ENCODE measurements at regions not wholly inside any gene's neighbourhood (a gene's known extent, or its start where the extent isn't known, plus 50 kb on each side); places are given as distances from the start of the nearest gene placed in this dataset.

- no peak for DNase-seq
Measured at GRCh38 chr5:107257885-107258520, 412.7 kb downstream of the EFNA5 start.

DNA sequence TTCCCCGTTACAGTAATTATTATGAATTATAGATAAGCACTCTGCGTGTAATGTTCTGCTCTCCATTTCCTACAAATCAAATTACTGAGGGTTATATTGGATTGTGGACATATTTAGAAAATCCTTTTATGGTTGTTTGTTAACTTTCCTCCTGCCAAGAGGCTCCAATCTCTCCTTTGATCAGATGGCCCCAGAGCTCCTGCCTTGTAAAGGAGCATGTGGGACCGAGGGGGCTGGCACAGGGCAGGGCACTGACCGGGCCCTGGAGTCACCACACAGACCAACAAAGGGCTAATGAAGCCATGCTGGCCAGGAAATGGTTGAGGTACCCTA, 415.9 kb downstream of the EFNA5 start:
- DNase-seq, result no peak

DNA sequence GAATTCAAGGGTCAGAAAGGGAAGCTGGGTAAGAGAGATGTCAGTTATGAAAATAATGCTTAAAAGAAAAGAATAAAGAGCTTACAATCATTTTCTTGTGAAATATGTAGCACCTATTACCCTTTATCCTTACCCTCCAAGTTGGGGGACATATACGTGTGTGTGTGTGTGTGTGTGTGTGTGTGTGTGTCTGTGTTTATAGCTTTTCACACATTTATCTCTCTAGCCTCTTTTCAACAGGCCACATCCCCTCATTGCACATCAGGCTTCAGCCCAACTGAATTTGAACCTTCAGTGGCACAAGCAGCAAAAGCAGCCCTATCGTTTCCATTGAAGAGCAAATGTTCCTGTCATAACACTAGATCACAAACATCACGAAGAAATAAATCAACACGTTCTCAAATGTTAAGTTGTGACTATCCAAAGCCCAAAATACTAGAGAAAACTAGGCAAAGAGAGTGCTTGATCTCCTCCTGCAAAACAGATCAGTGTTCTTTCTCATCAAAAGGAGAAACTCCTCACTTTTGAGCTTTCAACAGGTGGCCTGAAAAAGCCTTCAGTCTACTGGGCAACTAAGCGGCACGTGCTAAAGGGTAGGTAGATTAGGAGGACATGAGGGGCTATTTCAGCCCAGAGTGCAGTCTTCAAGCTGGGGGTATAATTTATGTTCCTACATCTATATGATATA, 416.4 kb downstream of the EFNA5 start:
- DNase-seq, result peak; percentile 14

GRCh38 chr5:107253246-107253645, 417.5 kb downstream of the EFNA5 start:
- DNase-seq, result no peak

DNA sequence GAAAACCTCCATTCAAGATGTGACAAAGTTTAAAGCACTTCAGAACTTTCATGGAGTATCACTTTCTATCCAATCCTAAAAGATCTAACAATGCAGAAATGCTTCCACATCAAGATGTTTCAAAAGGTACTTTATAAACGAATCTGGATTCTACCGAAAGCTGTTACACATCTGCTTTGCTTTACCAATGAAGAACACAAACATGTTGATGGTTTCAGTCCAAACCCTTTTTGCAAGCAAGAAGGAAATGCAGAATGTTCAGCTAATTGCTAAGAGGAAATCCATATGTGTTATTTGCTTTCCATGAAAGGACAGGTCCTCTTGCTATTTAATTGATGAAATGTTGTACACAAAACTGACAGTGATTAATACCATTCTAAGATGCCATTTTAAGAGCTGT, 419.6 kb downstream of the EFNA5 start:
- DNase-seq, result no peak

GRCh38 chr5:107248066-107248695, 422.6 kb downstream of the EFNA5 start:
- DNase-seq, result peak; percentile 69

- DNase-seq, result no peak
Measured at GRCh38 chr5:107247427-107247826, 423.3 kb downstream of the EFNA5 start.

- no peak for DNase-seq
Measured at GRCh38 chr5:107243220-107243579, 427.5 kb downstream of the EFNA5 start.

DNA sequence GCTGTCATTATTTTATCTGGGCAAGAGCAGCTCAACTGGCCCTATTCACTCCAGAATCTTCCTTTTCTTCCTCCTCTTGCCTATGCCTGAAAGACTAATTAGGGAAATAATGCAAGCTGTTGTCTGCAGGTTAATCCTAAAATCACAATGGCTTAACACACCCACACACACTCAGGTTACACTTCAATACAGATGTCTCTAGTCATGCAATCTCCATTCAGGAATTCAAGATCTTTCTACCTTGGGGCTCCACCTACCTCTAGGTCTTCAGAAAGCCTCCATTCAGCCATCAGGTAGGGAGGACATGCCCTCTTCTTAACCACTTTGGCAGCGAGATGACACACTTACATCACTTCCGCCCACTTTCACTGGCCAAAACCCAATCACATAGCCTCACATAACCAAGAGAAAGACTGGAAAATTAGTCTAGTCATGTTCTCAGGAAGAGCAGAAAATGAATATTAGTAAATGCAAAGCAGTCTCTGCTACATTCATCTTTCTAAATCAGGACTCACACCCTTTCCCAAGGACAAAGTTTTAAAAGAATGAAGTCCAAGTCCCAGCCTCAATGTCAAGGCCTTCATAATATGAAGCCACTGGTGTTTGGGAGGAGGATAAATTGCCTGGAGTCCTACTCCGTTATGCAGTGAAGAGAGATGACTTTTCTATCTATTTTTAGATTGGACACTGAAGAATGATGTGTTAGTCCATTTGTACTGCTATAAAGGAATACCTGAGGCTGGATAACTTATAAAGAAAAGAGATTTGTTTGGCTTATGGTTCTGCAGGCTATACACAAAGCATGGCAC, 428.1 kb downstream of the EFNA5 start:
- DNase-seq, result peak; percentile 30

- no peak for DNase-seq
Measured at GRCh38 chr5:107241841-107242240, 428.9 kb downstream of the EFNA5 start.

GRCh38 chr5:107235167-107235566, 435.6 kb downstream of the EFNA5 start:
- DNase-seq, result no peak

DNA sequence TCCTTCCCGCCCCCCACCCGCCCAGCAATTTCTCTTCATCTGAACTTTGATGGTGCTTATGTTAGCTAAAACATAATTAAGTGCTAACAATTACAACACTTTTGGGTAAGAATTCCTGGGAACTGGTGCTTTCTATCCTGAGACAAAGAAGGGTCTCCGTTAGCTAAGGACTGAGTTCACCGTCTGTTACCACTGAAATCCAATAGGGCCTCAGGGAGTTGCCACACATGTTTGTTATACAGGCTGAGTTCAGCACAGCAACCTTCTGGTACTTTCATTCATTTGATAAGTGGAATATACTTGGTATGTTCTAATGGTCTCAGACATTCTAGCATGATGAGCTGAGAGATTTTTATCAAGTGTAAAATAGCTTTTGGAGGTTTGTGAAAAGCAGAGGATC, 437.9 kb downstream of the EFNA5 start:
- peak; percentile 27 for DNase-seq

DNA sequence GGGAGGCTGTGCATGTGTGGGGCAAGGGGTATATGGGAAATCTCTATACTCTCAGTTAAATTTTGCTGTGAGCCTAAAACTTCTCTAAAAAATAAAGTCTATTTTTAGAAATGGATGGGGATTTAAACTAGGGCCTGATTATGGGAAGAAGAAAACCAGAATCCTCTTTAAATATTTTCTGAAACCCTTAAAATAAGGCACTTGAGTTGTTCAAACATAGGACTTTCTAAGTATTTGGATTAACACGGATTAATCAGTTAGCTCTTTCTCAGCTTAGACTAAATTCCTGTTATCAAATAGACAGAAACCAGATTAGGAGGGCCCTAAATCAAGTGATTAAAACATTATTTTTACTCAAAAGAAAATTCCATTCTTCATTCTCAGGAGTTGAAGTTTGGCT, 438.4 kb downstream of the EFNA5 start:
- DNase-seq, result peak; percentile 5

DNA sequence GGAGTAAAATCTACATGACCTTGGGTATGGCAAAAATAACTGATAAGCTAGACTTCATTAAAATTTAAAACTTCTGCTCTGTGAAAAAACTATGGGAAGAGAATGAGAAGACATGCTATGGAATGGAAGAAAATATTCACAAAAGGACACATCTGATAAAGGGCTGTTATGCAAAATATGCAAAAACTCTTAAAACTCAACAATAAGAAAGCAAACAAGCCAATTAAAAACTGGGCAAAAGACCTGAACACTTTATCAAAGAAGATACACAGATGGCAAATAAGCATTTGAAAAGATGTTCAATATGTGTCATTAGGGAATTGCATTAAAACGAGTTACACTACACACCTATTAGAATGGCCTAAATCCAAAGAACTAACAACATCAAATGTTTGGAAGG, 439.5 kb downstream of the EFNA5 start:
- DNase-seq, result no peak

DNA sequence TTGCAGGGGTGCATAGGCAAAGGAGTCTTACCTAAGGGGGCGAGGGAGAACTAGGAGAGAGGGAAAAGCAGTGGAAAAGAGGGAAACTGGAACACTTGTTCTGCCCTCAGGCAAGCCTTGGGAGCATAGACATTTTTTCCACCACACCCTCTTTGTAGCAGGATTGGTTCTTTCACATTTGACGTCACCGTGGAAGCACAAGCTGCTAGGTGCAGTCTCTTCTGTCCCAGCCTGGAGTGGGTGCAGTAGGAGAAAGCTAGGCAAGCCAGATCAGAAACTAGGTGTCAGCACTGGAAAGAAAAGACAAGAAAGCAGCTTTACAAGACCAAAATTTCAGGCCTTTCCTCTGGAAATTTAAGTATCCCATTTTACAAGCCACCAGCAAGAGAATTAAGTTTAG, 440.4 kb downstream of the EFNA5 start:
- no peak for DNase-seq

GRCh38 chr5:107228226-107228625, 442.5 kb downstream of the EFNA5 start:
- DNase-seq, result no peak

DNA sequence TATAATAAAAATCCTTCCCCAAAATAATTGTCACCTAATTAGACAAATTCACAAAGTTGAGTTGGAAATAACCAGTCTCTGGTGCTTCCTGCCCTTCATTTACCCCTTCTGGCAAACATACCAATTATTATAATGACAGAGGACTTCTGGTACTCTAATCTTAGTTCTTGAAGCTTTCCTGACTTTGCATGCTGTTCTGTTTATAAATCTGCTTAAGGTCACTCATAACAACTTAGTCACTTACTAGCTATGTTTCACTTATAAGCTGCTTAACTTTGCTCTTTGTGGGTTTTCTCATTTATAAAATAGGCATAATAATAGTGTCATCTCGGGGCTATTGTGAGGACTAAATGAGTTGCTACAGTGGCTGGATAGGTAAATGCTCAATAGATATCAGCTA, 446.5 kb downstream of the EFNA5 start:
- peak; percentile 11 for DNase-seq

- DNase-seq, result no peak
Measured at GRCh38 chr5:107223066-107223465, 447.7 kb downstream of the EFNA5 start.

DNA sequence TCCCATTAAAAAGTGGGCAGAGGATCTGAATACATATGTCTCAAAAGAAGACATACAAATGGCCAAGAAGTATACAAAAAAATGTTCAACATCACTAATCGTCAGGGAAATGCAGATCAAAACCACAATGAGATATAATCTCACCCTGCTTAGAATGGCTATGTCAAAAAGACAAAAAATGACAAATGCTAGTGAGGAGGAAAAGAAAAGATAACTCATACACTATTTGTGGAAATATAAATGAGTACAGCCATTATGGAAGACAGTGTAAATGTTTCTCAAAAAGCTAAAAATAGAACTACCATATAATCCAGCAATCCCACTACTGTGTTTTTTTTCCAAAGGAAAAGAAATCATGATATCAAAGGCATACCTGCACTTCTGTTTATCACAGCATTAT, 450.7 kb downstream of the EFNA5 start:
- DNase-seq, result no peak

- no peak for DNase-seq
Measured at GRCh38 chr5:107218457-107219193, 452.1 kb downstream of the EFNA5 start.

DNA sequence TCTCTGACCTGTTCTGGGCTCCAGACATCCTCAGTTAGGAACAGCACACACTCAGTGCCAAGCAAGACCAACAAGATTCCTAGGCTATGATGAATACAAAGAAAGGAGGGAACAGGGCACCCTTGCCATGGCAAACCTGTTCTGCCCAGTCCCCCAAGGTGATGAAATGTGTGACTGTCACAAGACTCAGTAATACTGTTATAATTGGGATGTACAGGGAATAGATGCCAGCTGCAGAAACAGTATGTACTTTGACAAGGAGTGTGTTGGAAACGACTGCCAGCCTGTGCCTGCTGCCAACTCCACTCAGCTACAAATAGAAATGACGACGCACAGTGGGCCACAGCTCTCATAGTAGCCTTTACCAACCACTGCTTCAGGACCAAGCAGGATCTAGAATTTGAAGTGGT, 453.0 kb downstream of the EFNA5 start:
- DNase-seq, result no peak

GRCh38 chr5:107216587-107216986, 454.1 kb downstream of the EFNA5 start:
- DNase-seq, result no peak

DNA sequence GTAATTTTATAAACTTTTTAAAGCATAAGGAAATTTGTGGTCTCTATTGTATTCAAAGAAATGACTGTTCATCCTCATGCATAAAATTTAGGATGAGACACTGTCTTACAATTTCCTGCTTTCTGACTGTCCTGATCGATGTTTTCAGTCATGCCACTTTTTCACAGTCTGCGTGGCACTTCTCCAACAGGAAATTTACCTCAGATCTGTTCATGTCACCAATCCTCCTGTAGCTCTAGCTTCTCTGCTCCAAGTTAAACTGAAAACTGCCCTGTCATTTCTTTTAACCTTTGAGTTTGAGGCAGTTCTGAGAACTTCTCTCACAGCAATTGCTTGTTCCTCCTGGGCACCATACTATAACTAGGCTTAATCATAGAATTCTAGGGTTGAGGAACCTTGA, 455.1 kb downstream of the EFNA5 start:
- DNase-seq, result no peak
